HEK293 (cell line): ENCODE measurements at regions not wholly inside any gene's neighbourhood (a gene's known extent, or its start where the extent isn't known, plus 50 kb on each side); places are given as distances from the start of the nearest gene placed in this dataset.

Source experiments
- BCL11A ChIP-seq: fragments of 450-650 bp; formaldehyde crosslinking; IDR thresholded peaks from 2 replicates; pipeline ENCODE4 v1.5.1; 2016; ENCODE audit warnings: low read depth, missing biosample characterization, missing genetic modification characterization
- KLF9 ChIP-seq: fragments of 450-650 bp; formaldehyde crosslinking; IDR thresholded peaks from 2 replicates; pipeline ENCODE4 v1.5.1; 2016; ENCODE audit warnings: missing biosample characterization, missing genetic modification characterization, low read depth
- REST ChIP-seq: fragments of 450-650 bp; formaldehyde crosslinking; IDR thresholded peaks from 2 replicates; pipeline ENCODE4 v1.5.1; 2016; ENCODE audit warnings: missing biosample characterization, missing genetic modification characterization
- ZBTB7A ChIP-seq: fragments of 450-650 bp; formaldehyde crosslinking; IDR thresholded peaks from 2 replicates; pipeline ENCODE4 v1.5.1; 2016; ENCODE audit warnings: low read depth, missing biosample characterization, missing genetic modification characterization
- ZNF24 ChIP-seq: fragments of 450-650 bp; formaldehyde crosslinking; IDR thresholded peaks from 2 replicates; pipeline ENCODE4 v1.5.1; 2016; ENCODE audit warnings: missing biosample characterization, missing genetic modification characterization
- ZNF624 ChIP-seq: fragments of 450-650 bp; formaldehyde crosslinking; IDR thresholded peaks from 2 replicates; pipeline ENCODE4 v1.5.1; 2017; ENCODE audit warnings: missing biosample characterization, missing genetic modification characterization
- TF ChIP-seq, protein P1 (sequence below): fragments of 450-650 bp; formaldehyde crosslinking; IDR thresholded peaks from 2 replicates; pipeline ENCODE4 v1.5.1; 2016; ENCODE audit warnings: missing biosample characterization, missing genetic modification characterization

- TF ChIP-seq ZNF624 (tag by site-specific recombination) = no peak
- TF ChIP-seq, protein P1, sequence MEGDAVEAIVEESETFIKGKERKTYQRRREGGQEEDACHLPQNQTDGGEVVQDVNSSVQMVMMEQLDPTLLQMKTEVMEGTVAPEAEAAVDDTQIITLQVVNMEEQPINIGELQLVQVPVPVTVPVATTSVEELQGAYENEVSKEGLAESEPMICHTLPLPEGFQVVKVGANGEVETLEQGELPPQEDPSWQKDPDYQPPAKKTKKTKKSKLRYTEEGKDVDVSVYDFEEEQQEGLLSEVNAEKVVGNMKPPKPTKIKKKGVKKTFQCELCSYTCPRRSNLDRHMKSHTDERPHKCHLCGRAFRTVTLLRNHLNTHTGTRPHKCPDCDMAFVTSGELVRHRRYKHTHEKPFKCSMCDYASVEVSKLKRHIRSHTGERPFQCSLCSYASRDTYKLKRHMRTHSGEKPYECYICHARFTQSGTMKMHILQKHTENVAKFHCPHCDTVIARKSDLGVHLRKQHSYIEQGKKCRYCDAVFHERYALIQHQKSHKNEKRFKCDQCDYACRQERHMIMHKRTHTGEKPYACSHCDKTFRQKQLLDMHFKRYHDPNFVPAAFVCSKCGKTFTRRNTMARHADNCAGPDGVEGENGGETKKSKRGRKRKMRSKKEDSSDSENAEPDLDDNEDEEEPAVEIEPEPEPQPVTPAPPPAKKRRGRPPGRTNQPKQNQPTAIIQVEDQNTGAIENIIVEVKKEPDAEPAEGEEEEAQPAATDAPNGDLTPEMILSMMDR (tag by site-specific recombination) = no peak
- TF ChIP-seq ZNF24 (tag by site-specific recombination) = no peak
- no peak for TF ChIP-seq BCL11A
- TF ChIP-seq KLF9 = no peak
- no peak for TF ChIP-seq REST (tag by site-specific recombination)
- TF ChIP-seq ZBTB7A (tag by site-specific recombination) = no peak
These were observed 138.3 kb upstream of the SGK1 start for GRCh38 chr6:134456226-134456625.
